Activated CD8-positive, alpha-beta memory T cell treated with anti-CD3 and anti-CD28 coated beads, Interleukin-2, amount 10 ng/mL, durations not matched to agents 7 days and 5 days (primary cell): ENCODE measurements at regions not wholly inside any gene's neighbourhood (a gene's known extent, or its start where the extent isn't known, plus 50 kb on each side); places are given as distances from the start of the nearest gene placed in this dataset.
"Not testable (repeated sequence)": the region's sequence is repeated elsewhere in the genome, so short reads cannot be mapped to it uniquely, and the experiment has no call there.

Source experiments
- ATAC-seq: fragments of 150-1000 bp; cut with Tn5 transposase; one replicate; pipeline ENCODE4 v1.10.0; 2021; ENCODE audit warnings: moderate library complexity
- CTCF ChIA-PET: fragments of 350-600 bp; sonication (Branson Sonifier 250); formaldehyde crosslinking; loops from one replicate; lab custom pipeline; 2021; ENCODE audit warnings: antibody characterized with exemption; lab: Charles Lee
- DNase-seq: peaks from one replicate; pipeline ENCODE4 v3.0.0-alpha.2; 2020
- H3K27ac Mint-ChIP-seq: one replicate; pipeline ENCODE4 v1.8.0; 2021; ENCODE audit warnings: mild to moderate bottlenecking, mixed read lengths
- H3K27me3 Mint-ChIP-seq: one replicate; pipeline ENCODE4 v1.8.0; 2021; ENCODE audit warnings: mixed read lengths
- H3K36me3 Mint-ChIP-seq: one replicate; pipeline ENCODE4 v1.8.0; 2021; ENCODE audit warnings: mild to moderate bottlenecking, mixed read lengths
- H3K4me1 Mint-ChIP-seq: one replicate; pipeline ENCODE4 v1.8.0; 2021; ENCODE audit warnings: mixed read lengths
- H3K4me3 Mint-ChIP-seq: one replicate; pipeline ENCODE4 v1.8.0; 2021; ENCODE audit warnings: mild to moderate bottlenecking, moderate library complexity, mixed read lengths
- H3K9me3 Mint-ChIP-seq: one replicate; pipeline ENCODE4 v1.8.0; 2022; ENCODE audit warnings: low read depth, mixed read lengths

DNA sequence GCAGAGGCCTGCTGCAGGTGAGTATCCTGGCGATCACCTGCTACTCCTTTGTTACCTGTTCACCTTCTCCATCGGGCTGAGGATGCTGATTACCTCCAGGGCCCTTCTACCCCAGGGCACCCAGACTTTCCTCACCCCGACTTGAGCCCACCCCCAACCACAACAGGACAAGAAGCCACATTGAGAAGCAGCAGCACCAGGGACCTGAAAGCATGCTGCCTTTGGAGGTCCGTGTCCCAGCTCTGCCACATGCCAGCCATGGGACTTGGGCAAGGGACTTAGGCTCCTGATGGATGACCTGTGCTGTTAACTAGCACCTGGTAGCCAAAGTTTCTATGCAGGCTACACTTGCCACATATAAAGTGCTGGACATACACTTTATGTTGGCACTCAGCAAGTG is 89.7 kb downstream of the CPZ start:
- no peak for DNase-seq
- Mint-ChIP-seq H3K27ac (no peak overlapping the region), H3K36me3 (no peaks in the 10 kb centered on the region)

DNA sequence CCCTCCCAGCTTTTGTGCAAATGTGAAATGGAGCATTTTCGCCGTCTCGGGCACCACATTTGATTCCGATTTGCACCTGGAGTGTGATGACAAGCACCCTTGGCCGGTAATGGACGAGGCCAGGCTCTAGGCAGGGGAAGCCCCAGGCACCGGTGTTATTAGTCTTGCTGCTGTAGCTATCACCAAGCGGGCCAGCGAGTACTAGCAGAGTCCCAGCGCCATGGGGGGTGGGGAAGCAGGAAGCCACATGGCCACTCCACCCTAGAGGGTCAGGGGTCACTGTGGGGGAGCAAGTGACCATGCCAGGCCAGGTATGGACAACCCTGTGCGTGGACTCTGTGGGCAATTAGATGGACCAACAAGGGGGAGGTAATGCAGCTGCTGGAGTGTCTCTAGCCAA is 88.8 kb downstream of the CPZ start:
- DNase-seq (no peak), ATAC-seq (no peak)
- Mint-ChIP-seq H3K4me1 (no peaks in the 10 kb centered on the region), H3K4me3 (no peak overlapping the region), H3K9me3 (no peaks in the 10 kb centered on the region), H3K36me3 (no peaks in the 10 kb centered on the region), H3K27me3 (no peaks in the 10 kb centered on the region), H3K27ac (no peak overlapping the region)
- CTCF ChIA-PET: no interaction called here

More for the DNA sequence above, 89.7 kb downstream of the CPZ start:
- CTCF ChIA-PET: no interaction called here
- Mint-ChIP-seq H3K4me3 (no peak overlapping the region), H3K4me1 (no peaks in the 10 kb centered on the region), H3K9me3 (peaks cover 5% of the 10 kb centered on the region), H3K27me3 (no peaks in the 10 kb centered on the region)
- ATAC-seq: no peak

DNA sequence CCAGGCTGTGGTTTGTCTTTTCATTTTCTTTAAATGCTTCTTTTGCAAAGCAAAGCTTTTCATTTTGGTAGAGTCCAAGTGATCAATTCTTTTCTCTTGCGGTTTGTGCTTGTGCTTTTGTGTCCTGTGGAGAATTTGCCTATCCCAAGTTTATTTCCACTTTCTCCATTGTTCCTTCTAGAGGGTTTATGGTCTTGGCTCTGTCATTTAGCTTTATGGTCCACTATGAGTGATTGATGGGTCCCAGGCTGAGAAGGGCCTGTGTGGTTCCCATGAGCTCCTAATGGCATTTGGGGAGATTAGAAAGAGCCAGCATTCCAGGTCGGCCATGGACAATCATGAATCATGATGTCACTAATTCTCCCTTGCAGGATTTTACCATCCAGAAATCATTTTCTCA is 86.5 kb downstream of the CPZ start:
- Mint-ChIP-seq H3K4me3 (no peak overlapping the region), H3K9me3 (peaks cover 3% of the 10 kb centered on the region), H3K27me3 (no peaks in the 10 kb centered on the region), H3K36me3 (no peaks in the 10 kb centered on the region), H3K4me1 (no peaks in the 10 kb centered on the region), H3K27ac (no peak overlapping the region)
- no peak for ATAC-seq
- no peak for DNase-seq
- CTCF ChIA-PET: no interaction called here

GRCh38 chr4:8676676-8677075 is 84.1 kb downstream of the CPZ start:
- ATAC-seq (no peak), DNase-seq (no peak)
- CTCF ChIA-PET: no interaction called here
- no peaks in the 10 kb centered on the region for H3K36me3 Mint-ChIP-seq
- no peaks in the 10 kb centered on the region for H3K27me3 Mint-ChIP-seq
- H3K27ac Mint-ChIP-seq: no peak overlapping the region
- H3K4me1 Mint-ChIP-seq: no peaks in the 10 kb centered on the region
- H3K9me3 Mint-ChIP-seq: peaks cover 3% of the 10 kb centered on the region
- H3K4me3 Mint-ChIP-seq: no peak overlapping the region

DNA sequence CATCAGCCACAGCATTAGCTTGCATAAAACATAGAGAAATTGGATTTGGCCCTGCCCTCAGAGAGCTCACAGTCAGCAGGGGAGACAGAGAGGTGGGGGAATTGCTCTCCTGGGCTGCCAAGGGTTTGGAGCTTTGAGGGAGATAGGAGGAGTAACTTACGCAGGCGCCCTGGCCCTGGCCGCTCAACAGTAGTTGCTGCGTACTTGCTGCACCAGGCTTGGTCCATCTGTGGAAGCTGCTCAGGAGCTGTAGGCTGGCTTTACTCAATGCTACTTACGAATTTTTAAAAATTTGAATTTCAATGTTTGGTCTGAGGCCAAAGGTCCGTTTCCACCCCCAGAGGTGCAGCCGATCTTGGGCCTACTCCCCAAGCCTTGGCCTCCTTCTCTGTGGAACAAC is 83.3 kb downstream of the CPZ start:
- Mint-ChIP-seq H3K4me1 (no peaks in the 10 kb centered on the region), H3K36me3 (no peaks in the 10 kb centered on the region), H3K9me3 (peaks cover 3% of the 10 kb centered on the region), H3K4me3 (no peak overlapping the region), H3K27me3 (no peaks in the 10 kb centered on the region), H3K27ac (no peak overlapping the region)
- ATAC-seq (no peak), DNase-seq (no peak)
- CTCF ChIA-PET: no interaction called here

DNA sequence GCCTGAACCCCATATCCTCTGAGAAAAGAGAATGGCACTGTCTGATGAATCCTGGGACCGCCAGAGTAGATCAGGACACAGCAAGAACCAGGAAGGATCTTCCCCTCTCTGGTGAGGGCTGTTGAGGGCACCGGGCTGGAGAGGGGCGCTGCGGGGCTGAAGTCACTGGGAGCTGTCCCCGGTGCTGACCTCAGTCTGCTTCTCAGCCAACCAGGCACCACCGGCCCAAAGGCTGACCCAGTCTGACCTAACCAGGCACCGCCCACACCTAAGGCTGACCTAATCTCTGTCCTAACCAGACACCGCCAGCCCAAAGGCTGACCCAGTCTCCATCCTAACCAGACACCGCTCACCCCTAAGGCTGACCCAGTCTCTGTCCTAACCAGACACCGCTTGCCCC is 82.8 kb downstream of the CPZ start:
- DNase-seq (no peak), ATAC-seq (no peak)
- no peak overlapping the region for H3K27ac Mint-ChIP-seq
- H3K4me1 Mint-ChIP-seq: no peaks in the 10 kb centered on the region
- H3K9me3 Mint-ChIP-seq: peaks cover 3% of the 10 kb centered on the region
- CTCF ChIA-PET: no interaction called here
- no peak overlapping the region for H3K4me3 Mint-ChIP-seq
- H3K36me3 Mint-ChIP-seq: no peaks in the 10 kb centered on the region
- H3K27me3 Mint-ChIP-seq: no peaks in the 10 kb centered on the region

DNA sequence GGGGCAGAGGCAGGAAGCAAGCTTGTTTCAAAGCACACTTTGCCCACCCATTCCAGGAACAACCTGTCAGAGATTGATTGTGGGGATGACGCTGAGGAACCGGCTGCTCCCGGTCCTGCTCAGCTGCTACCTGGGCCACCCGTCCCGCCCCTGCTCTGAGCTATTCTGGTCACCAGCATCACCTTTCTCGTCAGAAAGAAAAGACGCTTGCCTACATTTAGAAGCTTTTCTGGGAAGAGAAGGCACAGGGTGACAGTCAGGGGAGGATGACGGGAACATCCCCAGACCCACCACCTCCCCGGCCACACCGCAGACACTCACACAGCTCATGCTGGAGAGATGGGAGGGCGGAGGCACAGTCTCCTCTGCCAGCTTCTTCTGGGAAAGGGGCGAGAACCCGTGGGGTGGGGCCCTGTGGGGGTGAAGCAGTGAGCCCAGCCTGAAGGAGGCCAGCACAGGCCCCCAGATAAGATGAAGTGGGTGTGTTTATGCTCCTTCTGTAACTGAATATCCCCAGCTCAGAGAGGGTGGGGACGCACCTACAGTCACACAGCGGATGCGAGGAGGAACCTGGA is 81.8 kb downstream of the CPZ start:
- no peak overlapping the region for H3K4me3 Mint-ChIP-seq
- H3K27ac Mint-ChIP-seq: no peak overlapping the region
- H3K27me3 Mint-ChIP-seq: no peaks in the 10 kb centered on the region
- DNase-seq (no peak), ATAC-seq (no peak)
- H3K4me1 Mint-ChIP-seq: no peaks in the 10 kb centered on the region
- CTCF ChIA-PET: no interaction called here
- H3K36me3 Mint-ChIP-seq: no peaks in the 10 kb centered on the region
- peaks cover 3% of the 10 kb centered on the region for H3K9me3 Mint-ChIP-seq

GRCh38 chr4:8673106-8673505 is 80.5 kb downstream of the CPZ start:
- H3K27me3 Mint-ChIP-seq, H3K27ac Mint-ChIP-seq, ATAC-seq, H3K4me1 Mint-ChIP-seq, DNase-seq, CTCF ChIA-PET, H3K36me3 Mint-ChIP-seq, H3K4me3 Mint-ChIP-seq, H3K9me3 Mint-ChIP-seq: not testable (repeated sequence)

DNA sequence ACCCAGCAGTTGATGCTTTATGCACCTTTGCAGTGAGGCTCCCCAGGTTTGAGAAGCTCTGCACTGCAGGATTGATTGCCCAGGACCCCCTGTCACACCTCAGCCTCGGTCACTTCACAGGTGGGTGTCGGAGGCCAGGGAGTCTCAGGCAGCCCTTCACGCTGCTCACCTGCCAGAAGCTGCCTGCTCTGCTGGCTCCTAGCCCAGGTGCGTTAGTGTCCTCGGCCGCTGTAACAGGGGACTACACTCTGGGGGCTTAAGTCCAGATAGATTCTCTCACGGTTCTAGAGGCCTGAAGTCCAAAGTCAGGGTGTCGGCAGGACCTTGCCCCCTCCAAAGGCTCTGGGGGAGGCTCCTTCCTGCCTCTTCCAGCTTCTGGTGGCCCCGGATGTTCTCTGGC is 79.9 kb downstream of the CPZ start:
- Mint-ChIP-seq H3K4me1 (no peaks in the 10 kb centered on the region), H3K4me3 (no peak overlapping the region), H3K36me3 (no peaks in the 10 kb centered on the region), H3K27me3 (peaks cover 5% of the 10 kb centered on the region), H3K27ac (no peak overlapping the region), H3K9me3 (peaks cover 3% of the 10 kb centered on the region)
- no peak for DNase-seq
- CTCF ChIA-PET: no interaction called here
- no peak for ATAC-seq

GRCh38 chr4:8671712-8672290 is 79.2 kb downstream of the CPZ start:
- CTCF ChIA-PET: no interaction called here
- Mint-ChIP-seq H3K27ac (no peak overlapping the region), H3K27me3 (peaks cover 5% of the 10 kb centered on the region), H3K4me3 (no peak overlapping the region), H3K4me1 (no peaks in the 10 kb centered on the region), H3K9me3 (peaks cover 3% of the 10 kb centered on the region), H3K36me3 (no peaks in the 10 kb centered on the region)
- ATAC-seq (no peak), DNase-seq (no peak)
